HG03064 (cell line): ENCODE measurements at regions not wholly inside any gene's neighbourhood (a gene's known extent, or its start where the extent isn't known, plus 50 kb on each side); places are given as distances from the start of the nearest gene placed in this dataset.
"Not testable (repeated sequence)": the region's sequence is repeated elsewhere in the genome, so short reads cannot be mapped to it uniquely, and the experiment has no call there.

ENCODE experiments used
- ATAC-seq: cut with Tn5 transposase; IDR thresholded peaks from one replicate; pipeline ENCODE4 v1.9.1; 2021; ENCODE audit warnings: low read depth; ENCODE audit not compliant: unreplicated experiment

DNA sequence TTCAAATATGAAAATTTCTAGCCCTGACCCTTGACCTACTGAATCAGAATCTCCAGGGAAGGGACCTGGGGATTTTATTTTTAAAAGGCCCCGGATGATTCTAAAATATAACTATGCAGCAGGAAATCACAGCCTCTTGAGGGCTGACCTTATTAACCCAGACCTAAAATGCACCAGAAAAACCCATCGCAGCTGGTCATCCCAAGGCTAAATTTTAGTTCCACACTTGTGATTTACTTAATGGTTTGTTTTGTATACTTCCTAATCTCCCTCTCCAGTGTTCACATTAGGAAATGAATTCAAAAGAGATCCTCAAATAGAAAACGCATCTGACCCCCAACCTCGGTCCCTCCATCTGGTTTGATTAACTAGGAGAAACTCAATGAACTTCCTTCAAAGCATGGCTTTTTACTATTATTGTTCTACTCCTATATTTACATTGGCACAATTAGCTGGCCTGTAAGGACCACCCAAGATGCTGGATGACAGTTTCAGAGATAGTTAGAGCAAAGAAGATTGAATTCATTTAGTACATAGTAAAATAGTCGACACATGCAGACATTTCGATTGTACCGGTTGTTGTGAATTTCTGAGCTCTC, 147.8 kb upstream of the MED14 start:
- ATAC-seq = no peak

- ATAC-seq = no peak
These were observed 150.6 kb upstream of the MED14 start for GRCh38 chrX:40885989-40886388.

GRCh38 chrX:40887476-40887875, 152.1 kb upstream of the MED14 start:
- ATAC-seq = no peak

DNA sequence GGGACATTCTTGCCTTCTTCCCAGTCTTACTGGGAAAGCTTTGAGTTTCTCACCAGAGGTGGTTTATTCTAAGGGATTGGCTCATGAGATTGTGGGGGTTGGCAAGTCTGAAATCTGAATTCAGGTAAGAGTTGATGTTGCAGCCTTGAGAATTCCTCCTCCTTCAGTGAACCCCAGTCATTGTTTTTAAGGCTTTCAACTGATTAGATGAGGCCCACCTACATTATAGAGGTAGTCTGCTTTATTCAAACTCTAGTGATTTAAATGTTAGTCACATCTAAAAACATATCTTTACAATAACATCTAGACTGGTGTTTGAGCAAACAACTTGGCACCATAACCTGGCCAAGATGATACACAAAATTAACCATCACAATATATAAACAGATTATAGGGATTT, 156.5 kb upstream of the MED14 start:
- no peak for ATAC-seq

GRCh38 chrX:40893251-40893910, 158.0 kb upstream of the MED14 start:
- ATAC-seq = no peak

DNA sequence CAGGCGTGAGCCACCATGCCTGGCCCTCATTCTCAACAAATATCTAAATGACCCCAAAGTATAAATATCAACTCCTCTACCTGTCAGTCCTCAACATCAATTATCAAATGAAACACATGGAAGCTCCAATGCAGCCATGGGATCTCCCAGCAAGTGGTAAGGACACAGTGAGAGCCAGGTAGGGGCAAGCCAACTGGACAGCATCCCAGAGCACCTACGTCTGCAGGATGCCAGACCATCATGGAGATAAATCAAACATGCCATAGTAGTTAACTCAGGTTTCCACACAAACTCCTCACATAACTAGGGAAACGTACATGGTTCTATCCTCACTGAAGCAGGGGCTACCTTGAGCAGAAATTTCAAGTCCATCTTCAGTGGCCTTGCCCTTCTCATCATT, 159.9 kb upstream of the MED14 start:
- no peak for ATAC-seq

DNA sequence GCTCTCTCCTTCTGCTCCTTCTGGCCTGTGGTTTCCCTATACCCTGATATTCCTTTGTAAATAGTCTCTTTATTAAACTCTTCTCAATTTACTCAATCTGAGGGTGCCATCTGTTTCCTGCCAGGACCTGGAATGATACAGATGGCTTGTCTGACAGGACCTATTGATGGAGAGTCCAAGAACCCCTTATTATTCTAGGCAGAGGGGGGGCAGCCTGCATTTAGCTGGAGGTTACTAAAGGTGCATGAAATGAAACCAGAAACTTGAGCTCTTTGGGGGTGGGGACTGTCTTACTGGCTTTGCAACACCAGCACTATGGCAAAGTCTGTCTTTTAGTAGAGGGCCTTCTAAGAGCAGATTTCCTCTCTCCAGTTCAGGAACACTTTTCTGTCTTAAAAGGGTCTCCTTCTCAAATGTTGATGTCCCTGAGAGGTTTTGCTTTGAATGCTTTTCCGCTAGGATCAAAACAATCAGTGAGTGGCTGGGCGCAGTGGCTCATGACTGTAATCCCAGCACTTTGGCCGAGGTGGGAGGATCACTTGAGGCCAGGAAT, 162.5 kb upstream of the MED14 start:
- ATAC-seq = no peak

DNA sequence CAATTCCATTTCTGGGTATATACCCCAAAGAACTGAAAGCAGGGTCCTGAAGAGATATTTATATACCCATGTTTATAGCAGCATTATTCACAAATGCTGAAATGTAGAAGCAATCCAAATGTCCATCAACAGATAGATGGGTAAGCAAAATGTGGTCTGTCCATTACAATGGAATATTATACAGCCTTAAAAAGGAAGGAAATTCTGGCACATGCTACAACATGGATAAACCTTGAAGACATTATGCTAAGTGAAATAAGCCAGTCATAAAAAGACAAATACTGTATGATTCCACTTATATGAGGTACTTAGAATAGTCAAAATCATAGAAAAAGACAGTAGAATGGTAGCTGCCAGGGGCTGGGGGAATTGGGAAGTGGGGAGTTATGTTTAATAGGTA, 169.4 kb upstream of the MED14 start:
- not testable (repeated sequence) for ATAC-seq

DNA sequence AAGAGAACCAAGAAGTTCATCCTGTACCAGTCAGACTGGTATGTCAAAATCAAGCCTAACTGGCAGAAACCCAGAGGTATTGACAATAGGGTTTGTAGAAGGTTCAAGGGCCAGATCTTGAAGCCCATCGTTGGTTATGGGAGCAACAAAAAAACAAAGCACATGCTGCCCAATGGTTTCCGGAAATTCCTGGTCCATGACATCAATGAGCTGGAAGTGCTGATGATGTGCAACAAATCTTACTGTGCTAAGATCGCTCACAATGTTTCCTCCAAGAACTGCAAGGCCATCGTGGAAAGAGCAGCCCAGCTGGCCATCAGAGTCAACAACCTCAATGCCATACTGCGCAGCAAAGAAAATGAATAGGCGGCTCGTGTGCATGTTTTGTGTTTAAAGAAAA, 172.7 kb upstream of the MED14 start:
- ATAC-seq = no peak

DNA sequence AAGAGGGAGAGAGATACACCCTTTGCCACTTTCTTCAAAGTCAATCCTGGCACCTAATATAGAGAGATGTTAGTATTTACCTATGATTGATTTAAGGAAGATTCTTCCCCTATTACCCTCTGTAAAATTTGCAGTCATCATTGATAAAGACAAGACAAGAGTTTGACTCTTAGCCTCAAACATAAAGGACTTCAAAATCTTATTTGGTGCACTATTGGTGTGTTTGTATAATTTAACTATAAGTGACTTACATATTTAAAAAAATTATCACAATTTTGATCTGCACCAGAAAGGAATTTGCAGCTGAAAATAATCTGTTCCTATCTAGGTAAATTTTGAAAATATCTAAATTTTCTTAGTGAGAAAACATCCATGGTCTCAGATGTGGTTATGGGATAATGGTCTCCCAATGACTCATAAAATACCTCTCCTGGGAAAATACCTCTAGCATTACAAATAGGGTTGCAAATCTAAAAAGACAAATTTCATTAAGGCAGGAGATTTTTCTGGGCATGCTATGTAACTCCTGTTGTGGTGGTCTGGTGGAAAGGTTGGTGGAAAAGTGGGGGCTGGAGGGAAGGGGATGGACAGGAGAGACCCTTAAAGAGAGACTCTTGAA, 173.6 kb upstream of the MED14 start:
- no peak for ATAC-seq

DNA sequence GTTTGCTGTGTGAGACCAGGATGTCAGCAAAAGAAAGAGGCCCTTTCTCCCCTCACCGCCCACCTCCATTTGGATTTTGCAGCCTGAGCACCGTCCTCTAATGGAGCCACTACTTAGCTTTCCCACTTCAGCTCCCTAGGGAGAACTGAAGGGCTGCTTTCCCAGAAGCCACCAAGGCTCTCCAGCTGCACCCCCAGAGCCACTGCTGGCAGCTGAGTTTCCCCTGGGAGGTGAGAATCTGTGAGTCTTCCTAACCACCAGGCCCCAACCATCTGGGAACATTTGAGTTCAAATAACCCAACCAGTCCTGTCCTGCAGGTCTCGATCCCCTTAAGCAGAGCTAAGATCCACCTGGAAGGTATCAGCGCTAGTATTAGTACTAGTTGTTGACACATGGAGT, 173.1 kb upstream of the USP9X start:
- no peak for ATAC-seq

DNA sequence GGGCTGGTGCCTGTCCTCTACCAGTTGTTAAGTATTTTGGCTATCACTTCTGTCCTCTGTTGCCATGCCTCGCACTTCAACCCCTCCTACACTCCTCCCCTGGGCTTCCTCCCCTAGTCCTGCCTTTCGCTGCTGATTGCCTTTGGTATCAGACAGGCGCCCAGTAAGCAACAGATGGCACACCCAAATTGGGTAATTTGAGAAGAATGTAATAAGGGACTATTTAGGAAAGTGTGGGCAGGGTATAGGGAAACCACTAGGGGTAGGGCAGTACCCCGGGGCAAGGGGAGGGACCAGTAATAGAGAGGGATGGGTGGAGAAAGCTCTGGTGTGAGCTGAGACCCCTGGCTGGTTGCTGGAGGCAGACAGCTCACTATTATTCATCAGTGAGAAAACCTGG, 172.7 kb upstream of the USP9X start:
- no peak for ATAC-seq

- ATAC-seq = no peak
These were observed 164.9 kb upstream of the USP9X start for GRCh38 chrX:40920351-40920750.

DNA sequence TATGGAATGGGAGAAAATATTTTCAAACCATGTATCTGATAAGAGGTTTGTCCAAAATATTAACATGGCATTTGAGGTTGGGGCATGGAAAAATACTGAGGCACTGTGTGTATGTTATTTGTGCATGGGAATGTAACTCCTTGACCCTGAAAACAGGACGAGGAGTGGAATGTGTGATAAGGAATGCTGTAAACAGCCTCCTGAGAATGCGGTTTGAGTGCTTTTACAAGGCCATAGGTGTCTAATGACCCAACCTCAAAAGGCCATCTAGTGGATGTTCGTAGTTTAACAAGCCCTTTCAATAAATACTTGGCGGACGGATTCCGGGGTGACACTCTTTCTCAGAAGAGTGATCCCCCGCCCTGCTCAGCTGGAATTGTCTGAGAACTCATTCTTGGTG, 162.9 kb upstream of the USP9X start:
- no peak for ATAC-seq

DNA sequence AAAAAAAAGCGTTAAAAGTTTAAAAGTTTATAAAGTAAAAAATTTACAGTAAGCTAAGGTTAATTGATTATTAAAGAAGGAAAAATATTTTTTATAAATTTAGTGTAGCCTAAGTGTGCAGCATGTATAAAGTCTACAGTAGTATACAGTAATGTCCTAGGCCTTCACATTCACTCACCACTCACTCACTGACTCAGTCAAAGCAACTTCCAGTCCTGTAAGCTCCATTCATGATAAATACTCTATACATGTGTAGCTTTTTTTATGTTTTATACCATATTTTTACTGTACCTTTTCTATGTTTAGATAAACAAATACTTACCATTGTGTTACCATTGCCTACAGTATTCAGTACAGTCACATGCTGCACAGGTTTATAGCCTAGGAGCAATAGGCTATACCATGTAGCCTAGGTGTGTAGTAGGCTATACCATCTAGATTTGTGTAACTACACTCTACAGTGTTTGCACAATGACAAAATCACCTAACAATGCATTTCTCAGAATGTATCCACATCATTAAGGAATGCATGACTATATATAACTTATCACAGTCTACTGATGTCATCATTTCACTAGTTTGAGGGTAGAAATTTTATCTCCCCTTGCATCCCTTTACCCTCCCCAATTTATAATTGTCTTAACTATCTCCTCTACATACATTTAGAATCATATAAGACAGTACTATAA, 158.4 kb upstream of the USP9X start:
- not testable (repeated sequence) for ATAC-seq

DNA sequence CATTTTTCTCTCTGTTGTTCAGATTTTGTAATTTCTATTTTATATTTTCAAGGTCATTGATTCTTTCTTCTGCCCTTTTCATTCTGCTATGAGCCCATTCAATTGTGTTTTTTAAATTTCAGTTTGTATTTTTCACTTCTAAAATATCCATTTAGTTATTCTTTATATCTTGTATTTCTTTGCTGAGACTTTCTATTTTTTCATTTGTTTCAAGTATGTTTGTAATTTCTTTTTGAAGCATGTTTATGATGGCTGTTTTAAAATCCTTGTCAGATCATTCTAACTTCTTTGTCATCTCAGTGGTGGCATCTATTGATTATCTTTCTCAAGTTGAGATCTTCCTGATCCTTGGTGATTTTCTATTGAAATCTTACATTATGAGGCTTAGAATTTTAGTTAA, 157.2 kb upstream of the USP9X start:
- no peak for ATAC-seq

DNA sequence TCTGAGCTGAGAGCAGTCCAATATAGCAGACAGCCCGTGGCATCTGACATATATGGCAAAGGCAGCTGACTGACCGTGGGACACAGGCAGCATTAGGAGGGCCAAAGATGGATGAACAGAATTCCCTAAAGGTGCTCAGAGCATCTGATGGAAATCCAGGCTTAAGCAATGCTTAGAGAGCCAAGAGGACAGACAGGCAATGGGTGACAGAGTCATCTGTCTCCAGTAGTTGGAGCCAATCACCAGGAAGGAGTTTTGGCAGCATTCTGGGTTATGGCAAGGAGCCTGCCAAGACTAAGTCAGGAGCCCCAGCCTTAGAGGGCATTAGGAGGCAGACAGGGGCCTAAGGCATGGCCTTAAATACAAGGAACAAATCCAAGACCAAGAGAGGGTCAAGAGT, 153.3 kb upstream of the USP9X start:
- ATAC-seq = no peak

GRCh38 chrX:40933132-40933705, 152.0 kb upstream of the USP9X start:
- ATAC-seq = no peak

- ATAC-seq = no peak
These were observed 151.4 kb upstream of the USP9X start for GRCh38 chrX:40933706-40934425.

DNA sequence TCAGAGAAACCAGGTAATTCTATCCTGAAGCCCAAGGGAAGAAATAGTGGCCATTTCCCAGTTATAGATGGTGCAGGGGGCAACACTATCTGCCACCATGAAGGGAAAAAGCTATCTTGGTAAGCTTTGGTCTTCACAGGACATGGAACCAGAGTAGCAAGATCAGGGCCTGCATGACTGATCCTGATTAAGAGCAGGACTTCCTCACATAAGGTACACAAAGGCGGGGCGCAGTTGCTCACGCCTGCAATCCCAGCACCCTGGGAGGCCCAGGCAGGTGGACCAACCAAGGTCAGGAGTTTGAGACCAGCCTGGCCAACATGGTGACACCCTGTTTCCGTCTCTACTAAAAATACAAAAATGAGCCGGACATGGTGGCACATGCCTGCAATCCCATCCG, 148.4 kb upstream of the USP9X start:
- ATAC-seq = no peak
